ENCODE measurements at regions not wholly inside any gene's neighbourhood (a gene's known extent, or its start where the extent isn't known, plus 50 kb on each side); places are given as distances from the start of the nearest gene placed in this dataset.
"Not testable (repeated sequence)": the region's sequence is repeated elsewhere in the genome, so short reads cannot be mapped to it uniquely, and the experiment has no call there.

- TF ChIP-seq PPARA (CRISPR knock-in tag; IDR thresholded peaks at IDR 0.05; ENCODE audit: borderline replicate concordance); SNAI2 (CRISPR knock-in tag; IDR thresholded peaks at IDR 0.05); RARB (CRISPR knock-in tag; IDR thresholded peaks at IDR 0.05); POU6F1 (CRISPR knock-in tag; IDR thresholded peaks at IDR 0.05; ENCODE audit: borderline replicate concordance, low read depth); CSDC2 (CRISPR knock-in tag; IDR thresholded peaks at IDR 0.05); ESRRG (CRISPR knock-in tag; IDR thresholded peaks at IDR 0.05): not testable (repeated sequence)
These were observed 2003.1 kb upstream of the CDH6 start for GRCh38 chr5:29190398-29190797.

Data from SK-N-SH treated with all-trans-retinoic acid at 6 μM for 48 hours (cell line).